Naive thymus-derived CD8-positive, alpha-beta T cell (primary cell): ENCODE measurements at regions not wholly inside any gene's neighbourhood (a gene's known extent, or its start where the extent isn't known, plus 50 kb on each side); places are given as distances from the start of the nearest gene placed in this dataset.

Source experiments
- ATAC-seq, 2 donors: fragments of 150-1000 bp; cut with Tn5 transposase in 1 of 2; sonication (Bioruptor Pico), chemical (Tn5 transposase) in 1 of 2; 1 replicate in 1 of 2; 2 replicates in 1 of 2; pipeline ENCODE4 v1.10.0; 2021; ENCODE audit warnings: mild to moderate bottlenecking in 2 of 2, moderate library complexity in 2 of 2
- POLR2A ChIA-PET: fragments of 350-600 bp; sonication (Branson Sonifier 250); formaldehyde crosslinking; loops from one replicate; lab custom pipeline; 2021; ENCODE audit warnings: antibody characterized with exemption; lab: Charles Lee
- DNase-seq, 10 donors: peaks; one replicate each; pipeline versions ENCODE4 v3.0.0 to v3.0.0-alpha.2; 2020 to 2022
- H3K27ac Mint-ChIP-seq, 10 donors: one replicate each; pipeline ENCODE4 v1.8.0; 2020 to 2022; ENCODE audit warnings: mild to moderate bottlenecking in 10 of 10, mixed read lengths in 10 of 10, moderate library complexity in 4 of 10, inconsistent platforms in 1 of 10
- H3K27me3 Mint-ChIP-seq, 5 donors: one replicate each; pipeline ENCODE4 v1.8.0; 2021 to 2022; ENCODE audit warnings: mixed read lengths in 5 of 5
- H3K36me3 Mint-ChIP-seq, 3 donors: one replicate each; pipeline ENCODE4 v1.8.0; 2020 to 2022; ENCODE audit warnings: mixed read lengths in 3 of 3, mild to moderate bottlenecking in 2 of 3, inconsistent platforms in 1 of 3
- H3K4me1 Mint-ChIP-seq, 4 donors: one replicate each; pipeline ENCODE4 v1.8.0; 2021 to 2022; ENCODE audit warnings: mixed read lengths in 4 of 4
- H3K4me3 Mint-ChIP-seq, 10 donors: one replicate each; pipeline ENCODE4 v1.8.0; 2020 to 2022; ENCODE audit warnings: mild to moderate bottlenecking in 10 of 10, mixed read lengths in 10 of 10, moderate library complexity in 6 of 10, inconsistent platforms in 1 of 10
- H3K9me3 Mint-ChIP-seq, 9 donors: one replicate each; pipeline ENCODE4 v1.8.0; 2020 to 2022; ENCODE audit warnings: mixed read lengths in 9 of 9, mild to moderate bottlenecking in 3 of 9, inconsistent platforms in 1 of 9, moderate library complexity in 1 of 9

GRCh38 chr6:94323853-94324252 lies 904.5 kb upstream of the EPHA7 start:
- no peak for ATAC-seq
- Mint-ChIP-seq H3K36me3 (no peaks in the 10 kb centered on the region), H3K27me3 (no peaks in the 10 kb centered on the region), H3K4me1 (no peaks in the 10 kb centered on the region), H3K27ac (no peak overlapping the region), H3K4me3 (no peak overlapping the region), H3K9me3 (peaks cover 0 to 8% (median 1%) of the 10 kb centered on the region in 9 donors)
- DNase-seq: no peak
- POLR2A ChIA-PET: no interaction called here

GRCh38 chr6:94300424-94301144 lies 881.2 kb upstream of the EPHA7 start:
- ATAC-seq (no peak), DNase-seq (no peak)
- no peaks in the 10 kb centered on the region for H3K4me1 Mint-ChIP-seq
- POLR2A ChIA-PET: no interaction called here
- H3K27me3 Mint-ChIP-seq: no peaks in the 10 kb centered on the region
- peaks cover 0 to 18% (median 5%) of the 10 kb centered on the region in 9 donors for H3K9me3 Mint-ChIP-seq
- H3K36me3 Mint-ChIP-seq: no peaks in the 10 kb centered on the region
- H3K4me3 Mint-ChIP-seq: no peak overlapping the region
- H3K27ac Mint-ChIP-seq: no peak overlapping the region

GRCh38 chr6:94289131-94289530 lies 869.8 kb upstream of the EPHA7 start:
- no peak overlapping the region for H3K27ac Mint-ChIP-seq
- H3K4me3 Mint-ChIP-seq: no peak overlapping the region
- ATAC-seq: no peak
- no peaks in the 10 kb centered on the region for H3K27me3 Mint-ChIP-seq
- H3K9me3 Mint-ChIP-seq: peaks cover 0 to 14% (median 3%) of the 10 kb centered on the region in 9 donors
- DNase-seq: no peak
- POLR2A ChIA-PET: no interaction called here
- H3K36me3 Mint-ChIP-seq: no peaks in the 10 kb centered on the region
- no peaks in the 10 kb centered on the region for H3K4me1 Mint-ChIP-seq

- ATAC-seq (no peak), DNase-seq (no peak)
- no peak overlapping the region for H3K4me3 Mint-ChIP-seq
- no peak overlapping the region for H3K27ac Mint-ChIP-seq
- H3K27me3 Mint-ChIP-seq: no peaks in the 10 kb centered on the region
- POLR2A ChIA-PET: no interaction called here
- H3K9me3 Mint-ChIP-seq: peaks cover 0 to 16% (median 3%) of the 10 kb centered on the region in 9 donors
- H3K4me1 Mint-ChIP-seq: no peaks in the 10 kb centered on the region
- H3K36me3 Mint-ChIP-seq: no peaks in the 10 kb centered on the region
Observed at GRCh38 chr6:94278146-94278545, 858.8 kb upstream of the EPHA7 start.

- ATAC-seq: no peak
- H3K36me3 Mint-ChIP-seq: no peaks in the 10 kb centered on the region
- H3K27ac Mint-ChIP-seq: no peak overlapping the region
- H3K27me3 Mint-ChIP-seq: no peaks in the 10 kb centered on the region
- no peaks in the 10 kb centered on the region for H3K4me1 Mint-ChIP-seq
- DNase-seq: no peak
- peaks cover 0 to 26% (median 4%) of the 10 kb centered on the region in 9 donors for H3K9me3 Mint-ChIP-seq
- POLR2A ChIA-PET: no interaction called here
- no peak overlapping the region for H3K4me3 Mint-ChIP-seq
Observed at GRCh38 chr6:94272327-94272726, 853.0 kb upstream of the EPHA7 start.

GRCh38 chr6:94270091-94270948 lies 851.0 kb upstream of the EPHA7 start:
- Mint-ChIP-seq H3K4me3 (no peak overlapping the region), H3K36me3 (no peaks in the 10 kb centered on the region), H3K9me3 (peaks cover 2 to 40% (median 9%) of the 10 kb centered on the region in 9 donors), H3K27me3 (no peaks in the 10 kb centered on the region), H3K4me1 (no peaks in the 10 kb centered on the region), H3K27ac (no peak overlapping the region)
- POLR2A ChIA-PET: no interaction called here
- no peak for DNase-seq
- ATAC-seq: no peak

GRCh38 chr6:94269256-94269655 lies 849.9 kb upstream of the EPHA7 start:
- Mint-ChIP-seq H3K4me1 (no peaks in the 10 kb centered on the region), H3K4me3 (no peak overlapping the region), H3K9me3 (peaks cover 2 to 47% (median 13%) of the 10 kb centered on the region in 9 donors), H3K27me3 (no peaks in the 10 kb centered on the region), H3K36me3 (no peaks in the 10 kb centered on the region), H3K27ac (no peak overlapping the region)
- POLR2A ChIA-PET: no interaction called here
- ATAC-seq: no peak
- no peak for DNase-seq

- no peaks in the 10 kb centered on the region for H3K27me3 Mint-ChIP-seq
- no peak for ATAC-seq
- no peak overlapping the region for H3K27ac Mint-ChIP-seq
- POLR2A ChIA-PET: no interaction called here
- H3K4me3 Mint-ChIP-seq: no peak overlapping the region
- H3K9me3 Mint-ChIP-seq: peaks cover 2 to 17% (median 10%) of the 10 kb centered on the region in 9 donors
- H3K4me1 Mint-ChIP-seq: no peaks in the 10 kb centered on the region
- H3K36me3 Mint-ChIP-seq: no peaks in the 10 kb centered on the region
- no peak for DNase-seq
Observed at GRCh38 chr6:94260765-94261164, 841.4 kb upstream of the EPHA7 start.

GRCh38 chr6:94254689-94255088 lies 835.3 kb upstream of the EPHA7 start:
- Mint-ChIP-seq H3K4me1 (no peaks in the 10 kb centered on the region), H3K9me3 (peaks cover 0 to 10% (median under 1%) of the 10 kb centered on the region in 9 donors), H3K27ac (no peak overlapping the region), H3K36me3 (no peaks in the 10 kb centered on the region), H3K4me3 (no peak overlapping the region), H3K27me3 (no peaks in the 10 kb centered on the region)
- DNase-seq (no peak), ATAC-seq (no peak)
- POLR2A ChIA-PET: interaction anchor here (0.6 kb wide), 1 partner anchor 11 kb away, joined by 4 read pairs; no protein-coding TSS in a partner anchor

- POLR2A ChIA-PET: no interaction called here
- ATAC-seq: no peak
- H3K4me1 Mint-ChIP-seq: no peaks in the 10 kb centered on the region
- DNase-seq: no peak
- no peaks in the 10 kb centered on the region for H3K36me3 Mint-ChIP-seq
- H3K27me3 Mint-ChIP-seq: no peaks in the 10 kb centered on the region
- H3K4me3 Mint-ChIP-seq: no peak overlapping the region
- H3K27ac Mint-ChIP-seq: no peak overlapping the region
- peaks cover 0 to 20% (median 2%) of the 10 kb centered on the region in 9 donors for H3K9me3 Mint-ChIP-seq
Observed at GRCh38 chr6:94251878-94252277, 832.5 kb upstream of the EPHA7 start.

GRCh38 chr6:94245395-94245794 lies 826.0 kb upstream of the EPHA7 start:
- no peak for DNase-seq
- Mint-ChIP-seq H3K9me3 (peaks cover 0 to 25% (median 9%) of the 10 kb centered on the region in 9 donors), H3K27me3 (no peaks in the 10 kb centered on the region), H3K36me3 (no peaks in the 10 kb centered on the region), H3K4me1 (no peaks in the 10 kb centered on the region), H3K27ac (no peak overlapping the region), H3K4me3 (no peak overlapping the region)
- ATAC-seq: no peak
- POLR2A ChIA-PET: no interaction called here

GRCh38 chr6:94238868-94239267 lies 819.5 kb upstream of the EPHA7 start:
- Mint-ChIP-seq H3K36me3 (no peaks in the 10 kb centered on the region), H3K27me3 (no peaks in the 10 kb centered on the region), H3K9me3 (peaks cover 0 to 45% (median 13%) of the 10 kb centered on the region in 9 donors), H3K4me1 (no peaks in the 10 kb centered on the region), H3K27ac (no peak overlapping the region), H3K4me3 (no peak overlapping the region)
- DNase-seq (no peak), ATAC-seq (no peak)
- POLR2A ChIA-PET: no interaction called here

- ATAC-seq (no peak), DNase-seq (no peak)
- Mint-ChIP-seq H3K9me3 (peaks cover 0 to 7% (median 0%) of the 10 kb centered on the region in 9 donors), H3K4me3 (no peak overlapping the region), H3K36me3 (no peaks in the 10 kb centered on the region), H3K27me3 (no peaks in the 10 kb centered on the region), H3K27ac (no peak overlapping the region), H3K4me1 (no peaks in the 10 kb centered on the region)
- POLR2A ChIA-PET: no interaction called here
Observed at GRCh38 chr6:94227741-94228140, 808.4 kb upstream of the EPHA7 start.
